ENCODE measurements at regions not wholly inside any gene's neighbourhood (a gene's known extent, or its start where the extent isn't known, plus 50 kb on each side); places are given as distances from the start of the nearest gene placed in this dataset.

DNA sequence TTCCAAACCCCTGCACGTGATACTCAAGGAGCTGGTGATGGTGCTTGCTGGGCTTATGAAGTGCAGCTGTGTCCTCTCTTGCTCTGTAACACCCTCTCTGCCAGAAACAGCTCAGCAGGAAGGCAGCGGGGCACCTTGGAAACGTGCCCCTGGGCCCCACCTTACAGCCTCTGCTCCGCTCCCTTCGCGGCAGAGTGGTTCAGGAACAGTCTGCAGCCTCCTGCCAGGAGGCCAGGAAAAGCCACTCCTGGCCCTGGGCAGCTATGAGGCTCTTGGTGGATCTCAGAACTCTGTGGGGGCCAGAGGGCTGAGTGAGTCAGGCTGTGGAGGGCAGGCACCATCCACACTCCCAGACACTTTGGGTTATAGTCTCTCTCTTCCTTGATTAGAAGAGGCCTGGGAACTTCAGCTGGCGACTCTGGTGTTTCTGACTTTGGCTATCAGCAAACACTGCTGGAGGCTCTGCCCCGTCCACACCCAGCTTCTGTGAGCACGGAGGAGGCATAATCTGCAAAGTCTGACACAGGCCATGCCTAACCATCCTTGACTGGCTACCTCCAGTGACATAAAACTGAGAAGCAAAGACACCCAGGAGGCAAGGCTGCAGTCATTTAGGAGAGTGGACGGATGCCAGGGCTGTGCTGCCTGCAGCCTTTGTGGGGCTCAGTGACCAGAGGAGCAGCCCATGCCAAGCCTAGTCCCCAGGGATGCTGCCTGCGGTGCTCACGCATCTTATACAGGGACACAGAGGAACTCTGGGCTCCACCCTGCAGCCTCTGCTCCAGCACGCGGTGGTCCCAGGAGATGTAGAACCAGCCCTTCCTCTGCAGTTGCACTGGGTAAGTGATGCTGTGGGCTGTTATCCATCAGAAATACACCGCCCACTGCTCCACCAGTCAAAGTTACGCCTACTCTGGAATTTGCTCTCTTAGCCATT is 65.3 kb downstream of the METRNL start:
- Histone ChIP-seq H3K36me3 (no peaks in the 10 kb centered on the region), H3K4me1 (peaks cover 0 to 18% of the 10 kb centered on the region in 2 donors), H3K27ac (peak overlapping the region; percentile 1 to 32), H3K4me3 (no peak overlapping the region), H3K27me3 (no peaks in the 10 kb centered on the region), H3K9me3 (no peaks in the 10 kb centered on the region)
- TF ChIP-seq, protein P1, sequence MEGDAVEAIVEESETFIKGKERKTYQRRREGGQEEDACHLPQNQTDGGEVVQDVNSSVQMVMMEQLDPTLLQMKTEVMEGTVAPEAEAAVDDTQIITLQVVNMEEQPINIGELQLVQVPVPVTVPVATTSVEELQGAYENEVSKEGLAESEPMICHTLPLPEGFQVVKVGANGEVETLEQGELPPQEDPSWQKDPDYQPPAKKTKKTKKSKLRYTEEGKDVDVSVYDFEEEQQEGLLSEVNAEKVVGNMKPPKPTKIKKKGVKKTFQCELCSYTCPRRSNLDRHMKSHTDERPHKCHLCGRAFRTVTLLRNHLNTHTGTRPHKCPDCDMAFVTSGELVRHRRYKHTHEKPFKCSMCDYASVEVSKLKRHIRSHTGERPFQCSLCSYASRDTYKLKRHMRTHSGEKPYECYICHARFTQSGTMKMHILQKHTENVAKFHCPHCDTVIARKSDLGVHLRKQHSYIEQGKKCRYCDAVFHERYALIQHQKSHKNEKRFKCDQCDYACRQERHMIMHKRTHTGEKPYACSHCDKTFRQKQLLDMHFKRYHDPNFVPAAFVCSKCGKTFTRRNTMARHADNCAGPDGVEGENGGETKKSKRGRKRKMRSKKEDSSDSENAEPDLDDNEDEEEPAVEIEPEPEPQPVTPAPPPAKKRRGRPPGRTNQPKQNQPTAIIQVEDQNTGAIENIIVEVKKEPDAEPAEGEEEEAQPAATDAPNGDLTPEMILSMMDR (IDR thresholded peaks at IDR 0.05), result no peak
- peak; percentile 60 for DNase-seq (ENCODE audit: low spot score)

DNA sequence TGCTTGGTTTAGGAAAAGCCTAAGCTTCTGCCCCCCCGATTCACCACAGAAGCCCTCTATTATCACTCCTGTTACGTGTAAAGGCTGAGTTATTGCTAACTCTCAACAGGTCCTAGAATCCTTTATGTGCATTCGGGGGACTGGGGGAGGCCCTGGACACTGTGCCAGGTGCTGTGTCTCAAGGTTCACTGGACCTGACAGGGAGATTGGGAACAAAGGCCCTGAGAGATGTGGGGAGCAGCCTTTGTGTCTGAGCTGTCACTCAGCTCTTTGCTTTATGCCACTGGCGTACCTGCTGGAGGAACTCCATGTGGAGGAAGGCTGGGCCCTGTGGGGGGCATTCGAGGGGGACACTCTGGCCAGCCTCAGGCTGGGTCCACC is 65.9 kb downstream of the METRNL start:
- H3K36me3 ChIP-seq, result no peaks in the 10 kb centered on the region
- H3K27me3 ChIP-seq, result no peaks in the 10 kb centered on the region
- H3K4me1 ChIP-seq, result peaks cover 0 to 18% of the 10 kb centered on the region in 2 donors
- TF ChIP-seq, protein P1 (IDR thresholded peaks at IDR 0.05), result no peak
- no peaks in the 10 kb centered on the region for H3K9me3 ChIP-seq
- DNase-seq (ENCODE audit: low spot score), result no peak
- no peak overlapping the region for H3K4me3 ChIP-seq
- no peak overlapping the region for H3K27ac ChIP-seq

DNA sequence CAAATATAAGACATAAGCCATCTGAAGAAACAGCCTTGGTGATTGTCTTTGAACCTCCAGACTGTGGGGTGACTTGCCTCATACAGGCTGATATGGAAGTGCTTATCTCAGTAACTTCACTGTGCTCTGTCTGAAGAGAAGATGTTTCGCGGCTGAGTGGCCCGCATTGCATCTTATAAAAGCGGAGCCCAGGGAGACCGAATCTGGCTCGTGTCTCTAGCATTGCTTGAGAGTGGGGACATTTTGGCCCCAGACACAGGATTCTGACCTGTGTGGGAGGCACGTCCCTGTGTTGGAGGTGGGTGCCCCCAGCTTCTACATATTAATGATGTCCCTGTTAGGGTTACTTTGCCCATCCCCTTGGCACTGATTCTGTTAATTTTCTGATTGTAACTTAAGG is 66.4 kb downstream of the METRNL start:
- peak; percentile 52 for DNase-seq (ENCODE audit: low spot score)
- TF ChIP-seq, protein P1 (IDR thresholded peaks at IDR 0.05), result no peak
- H3K4me3 ChIP-seq, result no peak overlapping the region
- H3K27ac ChIP-seq, result no peak overlapping the region
- no peaks in the 10 kb centered on the region for H3K27me3 ChIP-seq
- H3K9me3 ChIP-seq, result no peaks in the 10 kb centered on the region
- no peaks in the 10 kb centered on the region for H3K36me3 ChIP-seq
- H3K4me1 ChIP-seq, result peaks cover 0 to 18% of the 10 kb centered on the region in 2 donors

DNA sequence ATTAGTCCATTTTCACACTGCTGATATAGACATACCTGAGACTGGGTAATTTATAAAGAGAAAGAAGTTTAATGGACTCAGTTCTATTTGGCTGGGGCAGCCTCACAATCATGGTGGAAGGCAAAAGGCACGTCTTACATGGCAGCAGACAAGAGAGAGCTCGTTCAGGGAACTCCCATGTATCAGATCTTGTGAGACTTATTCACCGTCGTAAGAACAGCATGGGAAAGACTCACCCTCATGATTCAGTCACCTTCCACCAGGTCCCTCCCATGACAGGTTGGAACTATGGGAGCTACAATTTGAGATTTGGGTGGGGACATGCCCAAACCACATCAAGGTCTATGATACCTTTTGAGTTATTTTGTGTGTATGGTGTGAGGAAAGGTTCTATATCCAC is 66.9 kb downstream of the METRNL start:
- no peak for DNase-seq (ENCODE audit: low spot score)
- H3K9me3 ChIP-seq, result no peaks in the 10 kb centered on the region

DNA sequence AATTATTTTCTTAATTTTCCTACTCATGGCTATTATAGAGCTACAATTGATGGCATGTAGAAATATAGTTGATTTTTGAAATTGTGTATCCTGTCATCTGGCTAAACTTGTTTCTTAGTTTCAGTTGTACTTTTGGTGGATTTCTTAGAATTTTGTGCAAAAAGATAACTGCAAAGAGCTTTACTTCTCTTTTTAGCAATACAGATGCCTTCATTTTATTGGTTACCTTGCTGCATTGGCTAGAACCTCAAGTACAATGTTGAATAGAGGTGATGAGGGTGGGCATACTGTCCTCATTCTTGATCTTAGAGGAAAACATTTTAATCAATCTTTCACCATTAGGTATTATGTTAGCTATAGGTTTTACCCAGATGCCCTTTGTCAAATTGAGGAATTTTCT is 67.9 kb downstream of the METRNL start:
- Histone ChIP-seq H3K4me3 (no peak overlapping the region), H3K36me3 (no peaks in the 10 kb centered on the region), H3K27ac (no peak overlapping the region), H3K27me3 (no peaks in the 10 kb centered on the region), H3K4me1 (peaks cover 0 to 18% of the 10 kb centered on the region in 2 donors), H3K9me3 (no peaks in the 10 kb centered on the region)
- DNase-seq (ENCODE audit: low spot score), result no peak
- TF ChIP-seq, protein P1 (IDR thresholded peaks at IDR 0.05), result no peak

More for the DNA sequence above, 66.9 kb downstream of the METRNL start:
- no peaks in the 10 kb centered on the region for H3K36me3 ChIP-seq
- H3K4me3 ChIP-seq, result no peak overlapping the region
- no peak overlapping the region for H3K27ac ChIP-seq
- H3K4me1 ChIP-seq, result peaks cover 0 to 18% of the 10 kb centered on the region in 2 donors
- no peaks in the 10 kb centered on the region for H3K27me3 ChIP-seq
- TF ChIP-seq, protein P1 (IDR thresholded peaks at IDR 0.05), result no peak
